Kidney (tissue), 13 donors: ENCODE measurements at regions not wholly inside any gene's neighbourhood (a gene's known extent, or its start where the extent isn't known, plus 50 kb on each side); places are given as distances from the start of the nearest gene placed in this dataset.

Experiments
- DNase-seq, 5 donors: peaks; one replicate each; pipeline ENCODE4 v3.0.0-alpha.2; 2013 to 2020
- FAIRE-seq: peaks from 2 replicates; lab custom pipeline; 2012; peaks lifted over from hg19 to GRCh38; lab: Jason Lieb, UNC
- H3K27ac ChIP-seq, 2 donors: one replicate each; pipeline ENCODE4 v1.7.0; 2013; ENCODE audit warnings: low read depth in 2 of 2, low read length in 2 of 2, inconsistent platforms in 1 of 2
- H3K27me3 ChIP-seq: one replicate; pipeline ENCODE4 v1.7.1; 2013; ENCODE audit warnings: low read length, inconsistent platforms; ENCODE audit not compliant: control insufficient read depth, insufficient read depth
- H3K36me3 ChIP-seq, 3 donors: one replicate each; pipeline versions ENCODE4 v1.7.0 to v1.7.1; 2013; ENCODE audit warnings: low read length in 3 of 3, control low read depth in 1 of 3, inconsistent platforms in 1 of 3; ENCODE audit not compliant: insufficient read depth in 3 of 3, control insufficient read depth in 2 of 3
- H3K4me1 ChIP-seq, 3 donors: one replicate each; pipeline versions ENCODE4 v1.7.0 to v1.7.1; 2013; ENCODE audit warnings: low read length in 3 of 3, inconsistent platforms in 1 of 3, low read depth in 1 of 3; ENCODE audit not compliant: control insufficient read depth in 2 of 3, insufficient read depth in 2 of 3
- H3K4me3 ChIP-seq, 3 donors: one replicate each; pipeline versions ENCODE4 v1.7.0 to v1.8.1; 2013; ENCODE audit warnings: low read length in 3 of 3, control low read depth in 1 of 3, inconsistent platforms in 1 of 3
- H3K9ac ChIP-seq, 3 donors: one replicate each; pipeline versions ENCODE4 v1.7.0 to v1.7.1; 2013; ENCODE audit warnings: low read length in 3 of 3, control low read depth in 1 of 3, inconsistent platforms in 1 of 3
- H3K9me3 ChIP-seq, 3 donors: one replicate each; pipeline versions ENCODE4 v1.7.0 to v1.7.1; 2013; ENCODE audit warnings: low read length in 3 of 3, control low read depth in 1 of 3, inconsistent platforms in 1 of 3; ENCODE audit not compliant: control insufficient read depth in 2 of 3, insufficient read depth in 1 of 3
- CTCF ChIP-seq: IDR thresholded peaks from 3 replicates; pipeline ENCODE4 v1.5.1; 2012; ENCODE audit warnings: mild to moderate bottlenecking, moderate library complexity, borderline replicate concordance; ENCODE audit not compliant: insufficient read depth; ENCODE audit errors: extremely low read depth
- intact Hi-C: fragments of 100-400 bp; cut with DNase I; formaldehyde crosslinking; loops from one replicate; pipeline ENCODE4 v1.11.1; 2022
- donor health status: control.
- donor health status: control.
- donor health status: control.
- donor health status: control.
- donor health status: control.
- donor health status: DM: yes; HTN: yes; CAD: no.
- donor health status: Normal renal cell carcinoma (clear cell type).

DNA sequence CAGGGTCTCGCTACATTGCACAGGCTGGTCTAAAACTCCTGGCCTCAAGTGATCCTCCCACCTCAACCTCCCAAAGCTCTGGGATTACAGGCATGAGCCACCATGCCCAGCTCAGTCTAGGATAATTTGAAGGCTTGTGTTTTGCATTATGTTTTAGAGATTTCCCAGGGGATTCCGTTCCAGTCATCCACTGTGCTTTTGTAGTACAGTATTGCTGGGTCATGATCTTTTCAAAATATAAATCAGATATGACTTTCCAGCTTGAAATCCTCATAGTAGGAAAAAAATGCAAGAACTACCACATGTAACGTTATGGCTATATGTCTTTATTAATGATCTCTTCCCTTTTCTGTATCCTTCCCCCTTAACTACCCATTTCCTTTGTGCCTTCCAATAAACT, 338.1 kb downstream of the PRELID2 start:
- intact Hi-C loops, result no loop called here
- no peak overlapping the region for H3K4me3 ChIP-seq
- no peak for TF ChIP-seq CTCF
- H3K27ac ChIP-seq, result no peak overlapping the region
- H3K9ac ChIP-seq, result no peak overlapping the region
- no peaks in the 10 kb centered on the region for H3K36me3 ChIP-seq
- no peak for FAIRE-seq
- no peaks in the 10 kb centered on the region for H3K4me1 ChIP-seq
- H3K27me3 ChIP-seq, result no peaks in the 10 kb centered on the region
- DNase-seq, result no peak
- no peaks in the 10 kb centered on the region for H3K9me3 ChIP-seq

DNA sequence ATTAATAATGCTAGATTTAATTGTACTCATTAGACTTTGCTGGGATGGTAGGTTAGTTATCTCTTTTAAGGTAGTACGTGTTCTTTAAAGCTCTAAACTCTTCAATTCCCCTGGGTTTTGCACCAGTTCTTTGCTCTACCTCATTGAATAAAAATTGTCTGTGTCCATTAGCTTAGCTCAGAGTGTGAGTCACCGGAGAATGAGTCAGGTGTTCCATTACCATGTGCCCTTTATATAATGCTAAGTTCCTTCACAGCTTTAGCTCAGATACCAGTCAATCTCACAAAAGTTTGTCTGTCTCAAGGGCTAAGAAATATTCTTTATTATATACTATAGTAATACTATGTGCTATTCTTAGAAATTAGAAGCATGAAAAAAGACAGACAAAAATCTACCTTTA, 339.4 kb downstream of the PRELID2 start:
- Histone ChIP-seq H3K27me3 (no peaks in the 10 kb centered on the region), H3K4me3 (no peak overlapping the region), H3K4me1 (no peaks in the 10 kb centered on the region), H3K9me3 (no peaks in the 10 kb centered on the region), H3K36me3 (no peaks in the 10 kb centered on the region), H3K27ac (no peak overlapping the region), H3K9ac (no peak overlapping the region)
- FAIRE-seq, result no peak
- intact Hi-C loops, result no loop called here
- no peak for DNase-seq
- TF ChIP-seq CTCF, result no peak

- Histone ChIP-seq H3K4me1 (no peaks in the 10 kb centered on the region), H3K9ac (no peak overlapping the region), H3K27me3 (no peaks in the 10 kb centered on the region), H3K4me3 (no peak overlapping the region), H3K36me3 (no peaks in the 10 kb centered on the region), H3K27ac (no peak overlapping the region), H3K9me3 (no peaks in the 10 kb centered on the region)
- no peak for TF ChIP-seq CTCF
- intact Hi-C loops, result no loop called here
- DNase-seq (no peak), FAIRE-seq (no peak)
Observed at GRCh38 chr5:145495196-145495595, 339.9 kb downstream of the PRELID2 start.

GRCh38 chr5:145493435-145493834, 341.7 kb downstream of the PRELID2 start:
- FAIRE-seq, result no peak
- Histone ChIP-seq H3K4me3 (no peak overlapping the region), H3K36me3 (no peaks in the 10 kb centered on the region), H3K27me3 (no peaks in the 10 kb centered on the region), H3K27ac (no peak overlapping the region), H3K9ac (no peak overlapping the region), H3K9me3 (no peaks in the 10 kb centered on the region), H3K4me1 (no peaks in the 10 kb centered on the region)
- DNase-seq, result no peak
- TF ChIP-seq CTCF, result no peak
- intact Hi-C loops, result no loop called here
